ENCODE measurements at regions not wholly inside any gene's neighbourhood (a gene's known extent, or its start where the extent isn't known, plus 50 kb on each side); places are given as distances from the start of the nearest gene placed in this dataset.

GRCh38 chr6:44062771-44063560 lies 64.3 kb downstream of the MRPL14 start:
- peak; percentile 68 for DNase-seq (ENCODE audit: low spot score)

- no peak for DNase-seq (ENCODE audit: low spot score)
Observed at GRCh38 chr6:44062105-44062770, 65.0 kb downstream of the MRPL14 start.

- DNase-seq (ENCODE audit: low spot score): no peak
Observed at GRCh38 chr6:44061375-44062104, 65.7 kb downstream of the MRPL14 start.

GRCh38 chr6:44060612-44061374 lies 66.5 kb downstream of the MRPL14 start:
- no peak for DNase-seq (ENCODE audit: low spot score)

- no peak for DNase-seq (ENCODE audit: low spot score)
Observed at GRCh38 chr6:44059359-44060346, 67.6 kb downstream of the MRPL14 start.

- no peak for DNase-seq (ENCODE audit: low spot score)
Observed at GRCh38 chr6:44058617-44059358, 68.5 kb downstream of the MRPL14 start.

GRCh38 chr6:44057931-44058616 lies 69.2 kb downstream of the MRPL14 start:
- DNase-seq (ENCODE audit: low spot score): no peak

- DNase-seq (ENCODE audit: low spot score): no peak
Observed at GRCh38 chr6:44057238-44057930, 69.9 kb downstream of the MRPL14 start.

GRCh38 chr6:44056392-44057237 lies 70.6 kb downstream of the MRPL14 start:
- no peak for DNase-seq (ENCODE audit: low spot score)

GRCh38 chr6:44054721-44055559 lies 72.3 kb downstream of the MRPL14 start:
- DNase-seq (ENCODE audit: low spot score): no peak

GRCh38 chr6:44053760-44054556 lies 73.3 kb downstream of the MRPL14 start:
- no peak for DNase-seq (ENCODE audit: low spot score)

- no peak for DNase-seq (ENCODE audit: low spot score)
Observed at GRCh38 chr6:44053106-44053756, 74.0 kb downstream of the MRPL14 start.

GRCh38 chr6:44052419-44053023 lies 74.7 kb downstream of the MRPL14 start:
- no peak for DNase-seq (ENCODE audit: low spot score)

GRCh38 chr6:44051515-44051914 lies 75.7 kb downstream of the MRPL14 start:
- no peak for DNase-seq (ENCODE audit: low spot score)

GRCh38 chr6:44050872-44051505 lies 76.3 kb downstream of the MRPL14 start:
- no peak for DNase-seq (ENCODE audit: low spot score)
